ENCODE measurements at regions not wholly inside any gene's neighbourhood (a gene's known extent, or its start where the extent isn't known, plus 50 kb on each side); places are given as distances from the start of the nearest gene placed in this dataset.

DNA sequence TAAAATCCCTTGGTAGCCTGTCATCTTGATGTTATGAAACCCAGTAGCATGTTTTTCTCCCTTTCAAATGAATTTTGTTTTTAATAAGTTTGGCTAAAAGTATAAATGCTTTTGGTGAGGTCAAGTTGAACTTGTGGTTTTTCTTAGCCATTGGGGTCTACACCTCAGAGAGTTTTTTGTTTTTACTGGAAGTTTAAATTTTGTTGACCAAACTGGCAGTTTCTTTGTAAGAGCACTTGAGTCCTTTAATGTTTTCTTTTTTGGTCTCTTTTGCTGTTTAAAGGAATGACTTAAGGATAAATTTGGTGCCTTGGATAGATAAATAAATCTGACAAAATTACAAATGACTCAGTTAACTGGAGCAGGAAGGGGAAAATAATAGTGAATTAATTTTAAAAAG, 577.3 kb downstream of the SATB2 start:
- Mint-ChIP-seq H3K4me3 (ENCODE audit: unreplicated experiment) (no peak overlapping the region), H3K27me3 (ENCODE audit: low read depth) (no peaks in the 10 kb centered on the region), H3K27ac (ENCODE audit: unreplicated experiment) (peak overlapping the region; percentile 38), H3K4me1 (ENCODE audit: low read depth) (peaks cover 27% of the 10 kb centered on the region), H3K9me3 (ENCODE audit: low read depth) (peaks cover 3% of the 10 kb centered on the region), H3K36me3 (ENCODE audit: low read depth) (no peaks in the 10 kb centered on the region)
- TF ChIP-seq, protein P1, sequence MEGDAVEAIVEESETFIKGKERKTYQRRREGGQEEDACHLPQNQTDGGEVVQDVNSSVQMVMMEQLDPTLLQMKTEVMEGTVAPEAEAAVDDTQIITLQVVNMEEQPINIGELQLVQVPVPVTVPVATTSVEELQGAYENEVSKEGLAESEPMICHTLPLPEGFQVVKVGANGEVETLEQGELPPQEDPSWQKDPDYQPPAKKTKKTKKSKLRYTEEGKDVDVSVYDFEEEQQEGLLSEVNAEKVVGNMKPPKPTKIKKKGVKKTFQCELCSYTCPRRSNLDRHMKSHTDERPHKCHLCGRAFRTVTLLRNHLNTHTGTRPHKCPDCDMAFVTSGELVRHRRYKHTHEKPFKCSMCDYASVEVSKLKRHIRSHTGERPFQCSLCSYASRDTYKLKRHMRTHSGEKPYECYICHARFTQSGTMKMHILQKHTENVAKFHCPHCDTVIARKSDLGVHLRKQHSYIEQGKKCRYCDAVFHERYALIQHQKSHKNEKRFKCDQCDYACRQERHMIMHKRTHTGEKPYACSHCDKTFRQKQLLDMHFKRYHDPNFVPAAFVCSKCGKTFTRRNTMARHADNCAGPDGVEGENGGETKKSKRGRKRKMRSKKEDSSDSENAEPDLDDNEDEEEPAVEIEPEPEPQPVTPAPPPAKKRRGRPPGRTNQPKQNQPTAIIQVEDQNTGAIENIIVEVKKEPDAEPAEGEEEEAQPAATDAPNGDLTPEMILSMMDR (IDR thresholded peaks at IDR 0.05): no peak
- DNase-seq (ENCODE audit: low spot score): no peak

DNA sequence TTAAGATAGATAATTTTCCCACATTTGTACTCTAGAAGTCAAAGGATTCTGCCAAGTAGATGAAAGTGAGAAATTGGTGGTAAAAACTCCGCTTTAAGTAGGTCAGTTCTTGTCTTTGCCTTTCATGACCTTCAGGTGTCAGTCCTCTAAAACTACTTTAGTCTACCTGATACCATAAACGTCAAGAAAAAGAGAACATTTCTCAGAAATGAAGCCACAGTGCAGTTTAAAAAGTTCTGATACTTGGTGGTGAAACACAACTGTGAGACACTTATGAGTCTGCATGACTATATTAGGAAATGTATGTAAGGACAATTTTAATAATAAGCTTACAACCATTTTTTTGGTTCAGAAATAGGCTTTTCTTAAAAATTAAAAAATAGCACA, 583.3 kb downstream of the SATB2 start:
- DNase-seq (ENCODE audit: low spot score): no peak
- Mint-ChIP-seq H3K4me1 (ENCODE audit: low read depth) (peaks cover 32% of the 10 kb centered on the region), H3K27me3 (ENCODE audit: low read depth) (no peaks in the 10 kb centered on the region), H3K4me3 (ENCODE audit: unreplicated experiment) (no peak overlapping the region), H3K9me3 (ENCODE audit: low read depth) (peaks cover 3% of the 10 kb centered on the region), H3K27ac (ENCODE audit: unreplicated experiment) (peak overlapping the region; percentile 86), H3K36me3 (ENCODE audit: low read depth) (no peaks in the 10 kb centered on the region)
- TF ChIP-seq, protein P1 (IDR thresholded peaks at IDR 0.05): no peak

DNA sequence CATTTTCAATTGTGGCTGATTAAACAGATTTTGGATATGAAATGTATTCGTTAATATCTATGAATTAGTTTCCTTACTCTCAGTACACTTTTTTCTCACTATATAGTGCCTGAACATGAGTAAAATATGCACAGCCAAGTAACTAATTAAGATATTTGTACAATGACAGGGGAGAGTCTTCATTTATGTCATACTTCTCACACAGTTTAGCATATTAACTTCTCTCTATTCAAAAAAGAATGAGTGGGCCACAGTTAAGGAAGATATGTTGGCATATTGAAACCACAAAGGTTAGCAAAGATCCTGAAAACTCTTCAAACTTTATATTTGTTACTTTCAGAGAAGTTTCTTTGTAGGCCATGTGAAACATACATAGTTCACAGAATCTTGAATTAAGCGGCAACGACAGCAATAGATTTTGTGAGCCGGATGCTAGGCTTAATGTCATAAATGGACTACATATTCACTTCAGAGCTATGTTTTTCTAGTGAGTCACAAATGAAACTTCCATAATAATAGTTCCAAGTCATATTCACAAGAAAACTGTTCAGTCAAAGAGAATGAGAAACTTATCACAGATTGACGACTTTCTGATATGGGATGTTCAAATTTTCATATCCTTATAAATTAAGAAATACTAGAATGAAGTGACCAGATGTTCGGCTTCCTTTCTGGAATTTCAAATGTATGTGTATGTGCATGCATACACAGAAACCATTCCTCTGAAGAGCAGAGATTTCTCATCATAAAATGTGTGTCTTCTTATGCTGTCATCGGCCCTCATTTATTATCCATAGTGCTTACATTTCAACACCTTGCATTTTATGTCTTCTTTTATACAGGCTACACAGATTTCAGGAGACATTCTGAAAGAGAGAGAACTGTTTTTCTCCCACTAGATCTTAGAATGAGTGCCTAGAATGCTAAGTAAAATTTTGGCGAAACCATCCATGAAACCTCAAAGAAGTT, 584.0 kb downstream of the SATB2 start:
- H3K4me1 Mint-ChIP-seq (ENCODE audit: low read depth): peaks cover 29% of the 10 kb centered on the region
- H3K9me3 Mint-ChIP-seq (ENCODE audit: low read depth): peaks cover 3% of the 10 kb centered on the region
- no peak overlapping the region for H3K4me3 Mint-ChIP-seq (ENCODE audit: unreplicated experiment)
- H3K27me3 Mint-ChIP-seq (ENCODE audit: low read depth): no peaks in the 10 kb centered on the region
- no peaks in the 10 kb centered on the region for H3K36me3 Mint-ChIP-seq (ENCODE audit: low read depth)
- DNase-seq (ENCODE audit: low spot score): no peak
- TF ChIP-seq, protein P1 (IDR thresholded peaks at IDR 0.05): no peak
- H3K27ac Mint-ChIP-seq (ENCODE audit: unreplicated experiment): peak overlapping the region; percentile 86

DNA sequence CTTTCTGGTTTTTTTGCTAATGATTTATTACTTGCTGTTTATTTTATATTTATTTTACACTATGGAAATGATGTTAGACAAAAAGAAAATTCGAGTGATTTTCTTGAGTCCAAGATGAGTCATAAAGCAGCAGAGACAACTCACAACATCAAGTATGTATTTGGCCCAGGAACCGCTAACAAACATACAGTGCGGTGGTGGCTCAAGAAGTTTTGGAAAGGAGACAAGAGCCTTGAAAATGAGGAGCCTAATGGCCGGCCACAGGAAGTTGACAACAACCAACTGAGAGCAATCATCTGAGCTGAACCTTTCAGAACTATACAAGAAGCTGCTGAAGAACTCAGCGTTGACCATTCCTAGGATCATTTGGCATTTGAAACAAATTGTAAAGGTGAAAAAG, 594.1 kb downstream of the SATB2 start:
- Mint-ChIP-seq H3K27ac (ENCODE audit: unreplicated experiment) (no peak overlapping the region), H3K9me3 (ENCODE audit: low read depth) (peaks cover 12% of the 10 kb centered on the region), H3K27me3 (ENCODE audit: low read depth) (no peaks in the 10 kb centered on the region), H3K4me1 (ENCODE audit: low read depth) (no peaks in the 10 kb centered on the region), H3K4me3 (ENCODE audit: unreplicated experiment) (no peak overlapping the region), H3K36me3 (ENCODE audit: low read depth) (no peaks in the 10 kb centered on the region)
- no peak for DNase-seq (ENCODE audit: low spot score)
- TF ChIP-seq, protein P1 (IDR thresholded peaks at IDR 0.05): no peak

DNA sequence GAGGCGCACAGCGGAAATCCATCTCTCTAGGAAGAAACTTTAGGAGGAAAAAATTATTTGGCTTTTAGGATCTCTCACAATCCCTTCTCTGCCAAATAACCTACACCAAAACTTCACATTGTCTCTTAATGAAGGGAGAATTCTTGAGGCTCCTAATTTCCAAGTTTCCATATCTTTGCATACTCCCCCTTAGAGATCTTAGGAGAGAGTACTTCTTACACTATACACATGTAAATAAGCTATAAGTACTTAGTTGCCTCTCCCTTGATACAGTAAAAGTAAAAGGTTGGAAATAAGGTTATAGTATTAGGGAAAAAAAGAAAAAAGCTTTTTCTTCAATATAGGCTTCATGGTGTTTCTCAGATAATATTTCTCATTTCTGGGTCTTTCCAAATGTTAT, 596.7 kb downstream of the SATB2 start:
- TF ChIP-seq, protein P1 (IDR thresholded peaks at IDR 0.05): no peak
- DNase-seq (ENCODE audit: low spot score): no peak
- Mint-ChIP-seq H3K4me3 (ENCODE audit: unreplicated experiment) (no peak overlapping the region), H3K9me3 (ENCODE audit: low read depth) (peaks cover 24% of the 10 kb centered on the region), H3K36me3 (ENCODE audit: low read depth) (no peaks in the 10 kb centered on the region), H3K27me3 (ENCODE audit: low read depth) (no peaks in the 10 kb centered on the region), H3K27ac (ENCODE audit: unreplicated experiment) (no peak overlapping the region), H3K4me1 (ENCODE audit: low read depth) (no peaks in the 10 kb centered on the region)

Measured in chondrocyte (in vitro differentiated cells).